ENCODE measurements at regions not wholly inside any gene's neighbourhood (a gene's known extent, or its start where the extent isn't known, plus 50 kb on each side); places are given as distances from the start of the nearest gene placed in this dataset.

DNA sequence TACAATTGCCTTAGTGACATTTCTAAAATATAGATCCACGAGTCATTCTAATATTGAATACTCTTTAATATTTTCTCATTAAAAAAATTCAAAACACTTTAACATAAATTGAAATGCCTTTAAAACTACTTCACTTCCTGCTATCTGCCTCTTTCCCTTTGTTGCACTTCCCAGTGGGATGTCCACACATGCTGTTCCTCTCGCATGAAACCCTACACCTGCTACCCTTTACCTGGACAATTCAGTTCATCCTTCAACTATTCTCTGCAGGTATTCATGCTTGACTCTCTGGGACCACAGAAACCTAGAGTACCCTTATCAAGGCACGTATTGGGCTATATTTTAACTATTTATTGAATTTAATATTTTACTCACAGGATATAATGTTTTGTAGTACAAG is 373.3 kb upstream of the GALNT5 start:
- TF ChIP-seq, protein P1, sequence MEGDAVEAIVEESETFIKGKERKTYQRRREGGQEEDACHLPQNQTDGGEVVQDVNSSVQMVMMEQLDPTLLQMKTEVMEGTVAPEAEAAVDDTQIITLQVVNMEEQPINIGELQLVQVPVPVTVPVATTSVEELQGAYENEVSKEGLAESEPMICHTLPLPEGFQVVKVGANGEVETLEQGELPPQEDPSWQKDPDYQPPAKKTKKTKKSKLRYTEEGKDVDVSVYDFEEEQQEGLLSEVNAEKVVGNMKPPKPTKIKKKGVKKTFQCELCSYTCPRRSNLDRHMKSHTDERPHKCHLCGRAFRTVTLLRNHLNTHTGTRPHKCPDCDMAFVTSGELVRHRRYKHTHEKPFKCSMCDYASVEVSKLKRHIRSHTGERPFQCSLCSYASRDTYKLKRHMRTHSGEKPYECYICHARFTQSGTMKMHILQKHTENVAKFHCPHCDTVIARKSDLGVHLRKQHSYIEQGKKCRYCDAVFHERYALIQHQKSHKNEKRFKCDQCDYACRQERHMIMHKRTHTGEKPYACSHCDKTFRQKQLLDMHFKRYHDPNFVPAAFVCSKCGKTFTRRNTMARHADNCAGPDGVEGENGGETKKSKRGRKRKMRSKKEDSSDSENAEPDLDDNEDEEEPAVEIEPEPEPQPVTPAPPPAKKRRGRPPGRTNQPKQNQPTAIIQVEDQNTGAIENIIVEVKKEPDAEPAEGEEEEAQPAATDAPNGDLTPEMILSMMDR (conservative IDR thresholded peaks at IDR 0.05; ENCODE audit: low read depth, low read length) = no peak

DNA sequence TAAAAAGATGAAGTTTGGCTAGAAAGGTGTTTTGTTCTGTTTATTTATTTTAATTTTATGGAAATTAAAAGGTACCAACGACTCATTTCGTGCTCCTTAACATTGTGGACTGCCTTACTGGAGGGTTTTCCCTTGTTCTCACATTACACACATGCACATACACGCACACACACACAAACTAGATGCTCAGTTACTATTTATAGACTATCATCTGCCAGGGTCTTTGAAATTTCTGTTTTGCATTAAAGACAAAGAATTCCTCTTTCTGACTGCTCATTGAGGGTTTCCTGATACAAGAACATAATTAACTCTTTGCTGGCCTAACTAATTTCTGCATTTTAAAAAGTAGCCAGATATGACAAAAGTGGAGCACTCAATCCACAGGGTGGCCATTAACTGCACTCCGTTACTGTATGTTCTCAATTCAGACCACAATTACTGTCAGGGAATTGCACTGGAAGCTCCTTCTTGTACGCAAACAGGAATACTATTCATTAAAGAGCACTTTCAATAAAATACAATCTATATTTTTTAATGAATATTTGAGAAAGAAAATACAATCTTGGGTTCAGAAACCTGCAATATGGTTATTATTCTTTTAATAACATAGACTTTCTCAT is 366.9 kb upstream of the GALNT5 start:
- no peak overlapping the region for H3K27ac ChIP-seq
- H3K4me1 ChIP-seq (ENCODE audit: low read depth, poor library complexity, severe bottlenecking) = peaks cover 17% of the 10 kb centered on the region
- no peak overlapping the region for H2AFZ ChIP-seq (ENCODE audit: low read depth)
- no peak overlapping the region for H3K4me3 ChIP-seq (IDR thresholded peaks at IDR 0.05; ENCODE audit: insufficient read depth, low read depth, low read length)
- no peaks in the 10 kb centered on the region for H3K79me2 ChIP-seq (ENCODE audit: insufficient read depth, low read depth)
- peaks cover 13% of the 10 kb centered on the region; the same call in 1 of the 2 replicates for H3K27me3 ChIP-seq (ENCODE audit: insufficient read depth, low read depth)
- no peak overlapping the region for H3K4me2 ChIP-seq
- H3K36me3 ChIP-seq (ENCODE audit: insufficient read depth) = no peaks in the 10 kb centered on the region
- TF ChIP-seq, protein P1 (conservative IDR thresholded peaks at IDR 0.05; ENCODE audit: low read depth, low read length) = no peak
- no peaks in the 10 kb centered on the region for H4K20me1 ChIP-seq (ENCODE audit: insufficient read depth)
- H3K9ac ChIP-seq = no peak overlapping the region

More for the DNA sequence above, 373.3 kb upstream of the GALNT5 start:
- H2AFZ ChIP-seq (ENCODE audit: low read depth) = no peak overlapping the region
- no peak overlapping the region for H3K4me3 ChIP-seq (IDR thresholded peaks at IDR 0.05; ENCODE audit: insufficient read depth, low read depth, low read length)
- H3K36me3 ChIP-seq (ENCODE audit: insufficient read depth) = no peaks in the 10 kb centered on the region
- no peaks in the 10 kb centered on the region for H3K79me2 ChIP-seq (ENCODE audit: insufficient read depth, low read depth)
- H4K20me1 ChIP-seq (ENCODE audit: insufficient read depth) = no peaks in the 10 kb centered on the region
- no peaks in the 10 kb centered on the region for H3K4me1 ChIP-seq (ENCODE audit: low read depth, poor library complexity, severe bottlenecking)
- H3K27ac ChIP-seq = no peak overlapping the region
- no peak overlapping the region for H3K4me2 ChIP-seq
- H3K27me3 ChIP-seq (ENCODE audit: insufficient read depth, low read depth) = no peaks in the 10 kb centered on the region
- no peak overlapping the region for H3K9ac ChIP-seq

DNA sequence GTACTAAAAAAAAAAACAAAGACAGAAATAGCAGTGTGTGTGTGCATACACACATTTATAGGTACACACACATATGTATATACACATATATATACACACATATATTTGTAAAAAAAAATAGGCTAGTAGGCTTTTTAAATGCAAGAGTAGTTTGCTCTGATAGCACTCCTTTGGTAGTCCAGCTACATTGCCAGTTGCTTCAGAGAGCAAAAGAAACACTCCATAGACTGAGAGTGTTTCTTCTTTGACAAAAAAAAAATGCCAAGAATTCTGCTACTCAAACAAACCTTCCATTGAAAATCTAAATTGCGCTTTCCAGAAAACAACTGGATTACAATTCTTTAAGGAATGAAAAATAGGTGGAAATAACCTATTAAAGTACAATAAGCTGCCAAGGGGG is 365.9 kb upstream of the GALNT5 start:
- no peak overlapping the region for H2AFZ ChIP-seq (ENCODE audit: low read depth)
- no peak overlapping the region for H3K9ac ChIP-seq
- no peak overlapping the region for H3K4me3 ChIP-seq (IDR thresholded peaks at IDR 0.05; ENCODE audit: insufficient read depth, low read depth, low read length)
- TF ChIP-seq, protein P1 (conservative IDR thresholded peaks at IDR 0.05; ENCODE audit: low read depth, low read length) = no peak
- H3K36me3 ChIP-seq (ENCODE audit: insufficient read depth) = no peaks in the 10 kb centered on the region
- H3K27me3 ChIP-seq (ENCODE audit: insufficient read depth, low read depth) = peaks cover 13% of the 10 kb centered on the region; the same call in 1 of the 2 replicates
- no peak overlapping the region for H3K27ac ChIP-seq
- H3K4me1 ChIP-seq (ENCODE audit: low read depth, poor library complexity, severe bottlenecking) = peaks cover 27% of the 10 kb centered on the region
- H3K79me2 ChIP-seq (ENCODE audit: insufficient read depth, low read depth) = no peaks in the 10 kb centered on the region
- H4K20me1 ChIP-seq (ENCODE audit: insufficient read depth) = no peaks in the 10 kb centered on the region
- H3K4me2 ChIP-seq = no peak overlapping the region

DNA sequence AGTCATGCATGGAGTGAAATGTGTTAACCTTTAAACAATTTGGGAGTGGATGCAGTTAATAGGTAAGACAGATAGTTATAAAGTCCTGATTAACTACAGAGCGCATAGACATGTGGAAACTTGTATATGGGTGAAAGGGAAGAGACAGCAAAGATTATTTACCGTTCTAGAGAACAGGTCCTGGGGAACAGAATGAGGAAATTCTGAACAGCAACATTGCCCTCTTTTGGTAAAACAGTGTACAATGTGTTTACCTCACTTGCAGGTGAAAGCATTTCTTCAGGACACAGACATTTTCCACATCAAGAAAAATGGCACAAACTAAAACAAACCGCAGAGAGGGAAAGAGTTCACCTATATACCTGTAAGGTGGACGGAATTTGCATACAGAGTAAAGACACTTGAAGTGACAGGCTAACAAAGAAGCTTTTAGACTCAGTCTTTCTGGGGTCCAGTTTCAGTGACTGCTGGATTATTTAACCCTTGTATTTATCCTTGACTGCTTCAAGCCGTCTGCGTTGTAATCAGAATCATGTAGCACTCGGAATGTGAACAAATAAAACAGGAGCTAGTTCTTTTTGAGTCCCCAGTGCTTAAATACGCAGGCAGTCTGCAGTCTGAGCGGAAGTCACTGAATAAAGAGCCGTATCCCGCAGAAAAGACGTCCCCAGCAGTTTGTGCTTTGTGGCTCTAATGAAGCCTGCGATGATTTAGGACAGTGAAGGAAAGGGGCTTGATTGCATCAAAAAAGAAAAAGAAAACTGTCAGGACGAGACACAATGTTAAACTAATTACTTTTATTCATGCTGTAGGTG is 364.8 kb upstream of the GALNT5 start:
- Histone ChIP-seq H3K27me3 (ENCODE audit: insufficient read depth, low read depth) (peaks cover 19% of the 10 kb centered on the region; the same call in 1 of the 2 replicates), H2AFZ (ENCODE audit: low read depth) (no peak overlapping the region), H3K4me1 (ENCODE audit: low read depth, poor library complexity, severe bottlenecking) (peaks cover 37% of the 10 kb centered on the region), H3K36me3 (ENCODE audit: insufficient read depth) (no peaks in the 10 kb centered on the region), H4K20me1 (ENCODE audit: insufficient read depth) (no peaks in the 10 kb centered on the region), H3K79me2 (ENCODE audit: insufficient read depth, low read depth) (no peaks in the 10 kb centered on the region), H3K4me2 (no peak overlapping the region), H3K27ac (no peak overlapping the region), H3K9ac (no peak overlapping the region), H3K4me3 (IDR thresholded peaks at IDR 0.05; ENCODE audit: insufficient read depth, low read depth, low read length) (no peak overlapping the region)
- TF ChIP-seq, protein P1 (conservative IDR thresholded peaks at IDR 0.05; ENCODE audit: low read depth, low read length) = peak; percentile 82

Data from KMS-11 (cell line).